ENCODE measurements at regions not wholly inside any gene's neighbourhood (a gene's known extent, or its start where the extent isn't known, plus 50 kb on each side); places are given as distances from the start of the nearest gene placed in this dataset.

GRCh38 chr12:60337839-60338549 is 742.2 kb downstream of the SLC16A7 start:
- no peak for TF ChIP-seq CTCF (IDR thresholded peaks at IDR 0.05)
- DNase-seq (ENCODE audit: low spot score) = no peak

GRCh38 chr12:60345442-60345841 is 749.6 kb downstream of the SLC16A7 start:
- H3K4me1 ChIP-seq (ENCODE audit: control insufficient read depth in 1 of 2, low read depth in 2 of 2) = no peaks in the 10 kb centered on the region
- H3K36me3 ChIP-seq = no peaks in the 10 kb centered on the region
- no peaks in the 10 kb centered on the region for H3K27me3 ChIP-seq (replicated peaks; ENCODE audit: insufficient read depth)
- no peak overlapping the region for H3K4me3 ChIP-seq
- no peaks in the 10 kb centered on the region for H3K9me3 ChIP-seq
- no peak overlapping the region for H3K27ac ChIP-seq
- no peak for DNase-seq (ENCODE audit: low spot score)
- no peak for TF ChIP-seq CTCF (IDR thresholded peaks at IDR 0.05)
- no peak for ATAC-seq (ENCODE audit: insufficient number of reproducible peaks, low FRiP score, low read depth)

More at GRCh38 chr12:60337839-60338549, 742.2 kb downstream of the SLC16A7 start:
- Histone ChIP-seq H3K27me3 (replicated peaks; ENCODE audit: insufficient read depth) (no peaks in the 10 kb centered on the region), H3K4me3 (no peak overlapping the region), H3K36me3 (no peaks in the 10 kb centered on the region), H3K9me3 (no peaks in the 10 kb centered on the region), H3K27ac (no peak overlapping the region), H3K4me1 (ENCODE audit: control insufficient read depth in 1 of 2, low read depth in 2 of 2) (no peaks in the 10 kb centered on the region)
- no peak for ATAC-seq (ENCODE audit: insufficient number of reproducible peaks, low FRiP score, low read depth)

GRCh38 chr12:60349232-60349978 is 753.6 kb downstream of the SLC16A7 start:
- Histone ChIP-seq H3K4me1 (ENCODE audit: control insufficient read depth in 1 of 2, low read depth in 2 of 2) (no peaks in the 10 kb centered on the region), H3K36me3 (no peaks in the 10 kb centered on the region), H3K4me3 (no peak overlapping the region), H3K27me3 (replicated peaks; ENCODE audit: insufficient read depth) (no peaks in the 10 kb centered on the region), H3K27ac (no peak overlapping the region), H3K9me3 (no peaks in the 10 kb centered on the region)
- DNase-seq (ENCODE audit: low spot score) (no peak), ATAC-seq (ENCODE audit: insufficient number of reproducible peaks, low FRiP score, low read depth) (no peak)
- TF ChIP-seq CTCF (IDR thresholded peaks at IDR 0.05) = no peak

DNA sequence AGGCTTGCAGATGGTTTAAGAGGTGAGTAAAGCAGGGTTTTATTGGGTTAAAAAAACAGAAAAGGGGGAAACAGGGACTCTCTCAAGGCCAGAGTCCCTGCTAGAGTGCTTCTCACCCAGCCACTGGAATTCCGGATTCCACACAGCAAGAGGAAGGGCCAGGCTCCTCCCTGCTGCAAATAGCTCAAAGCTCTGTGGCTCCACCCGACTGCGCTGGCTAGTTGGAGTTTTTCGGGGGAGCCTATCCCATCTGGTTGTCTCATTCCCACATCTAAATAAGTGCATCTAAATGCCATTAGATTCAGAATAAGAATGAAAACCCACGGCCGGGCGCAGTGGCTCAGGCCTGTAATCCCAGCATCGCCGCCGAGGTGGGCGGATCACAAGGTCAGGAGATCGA is 791.5 kb downstream of the SLC16A7 start:
- no peaks in the 10 kb centered on the region for H3K27me3 ChIP-seq (replicated peaks; ENCODE audit: insufficient read depth)
- H3K4me3 ChIP-seq = no peak overlapping the region
- no peaks in the 10 kb centered on the region for H3K9me3 ChIP-seq
- DNase-seq (ENCODE audit: low spot score) (no peak), ATAC-seq (ENCODE audit: insufficient number of reproducible peaks, low FRiP score, low read depth) (no peak)
- no peak for TF ChIP-seq CTCF (IDR thresholded peaks at IDR 0.05)
- no peak overlapping the region for H3K27ac ChIP-seq
- no peaks in the 10 kb centered on the region for H3K4me1 ChIP-seq (ENCODE audit: control insufficient read depth in 1 of 2, low read depth in 2 of 2)
- no peaks in the 10 kb centered on the region for H3K36me3 ChIP-seq

DNA sequence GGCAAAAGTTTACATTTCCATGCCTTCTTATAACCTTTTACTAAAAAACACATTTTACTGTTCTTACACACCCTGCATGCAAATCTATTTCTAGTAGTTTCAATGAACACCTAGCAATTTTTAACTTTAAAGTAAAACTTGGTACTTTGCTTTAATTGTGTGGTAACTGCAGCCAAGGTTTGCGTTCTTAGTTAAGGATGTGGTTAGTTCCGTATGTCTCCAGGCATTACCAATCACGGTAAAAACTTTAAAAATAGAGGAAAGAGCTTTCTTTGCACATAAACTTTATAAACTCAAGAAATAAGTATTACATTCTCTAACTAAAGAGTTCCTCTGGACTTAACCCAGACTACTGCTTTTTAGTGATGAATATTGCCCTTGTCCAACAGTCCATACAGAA is 795.2 kb downstream of the SLC16A7 start:
- DNase-seq (ENCODE audit: low spot score) = no peak
- Histone ChIP-seq H3K27me3 (replicated peaks; ENCODE audit: insufficient read depth) (no peaks in the 10 kb centered on the region), H3K4me1 (ENCODE audit: control insufficient read depth in 1 of 2, low read depth in 2 of 2) (no peaks in the 10 kb centered on the region), H3K27ac (no peak overlapping the region), H3K9me3 (no peaks in the 10 kb centered on the region), H3K36me3 (no peaks in the 10 kb centered on the region), H3K4me3 (no peak overlapping the region)
- TF ChIP-seq CTCF (IDR thresholded peaks at IDR 0.05) = no peak
- no peak for ATAC-seq (ENCODE audit: insufficient number of reproducible peaks, low FRiP score, low read depth)

All from thoracic aorta (tissue), 2 donors.